Stimulated activated CD4-positive, alpha-beta T cell treated with anti-CD3 and anti-CD28 coated beads, Interleukin-12 subunit alpha, Interleukin-12 subunit beta, amount 100 ng/mL, for 24 hours (primary cell): ENCODE measurements at regions not wholly inside any gene's neighbourhood (a gene's known extent, or its start where the extent isn't known, plus 50 kb on each side); places are given as distances from the start of the nearest gene placed in this dataset.
"Not testable (repeated sequence)": the region's sequence is repeated elsewhere in the genome, so short reads cannot be mapped to it uniquely, and the experiment has no call there.

Experiments
- DNase-seq, 2 experiments: peaks; one replicate each; pipeline ENCODE4 v3.0.0-alpha.2; 2020; ENCODE audit warnings: low read depth in 2 of 2

- no peak for DNase-seq
Observed at GRCh38 chr3:189375532-189375931, 203.8 kb downstream of the TPRG1 start.

DNA sequence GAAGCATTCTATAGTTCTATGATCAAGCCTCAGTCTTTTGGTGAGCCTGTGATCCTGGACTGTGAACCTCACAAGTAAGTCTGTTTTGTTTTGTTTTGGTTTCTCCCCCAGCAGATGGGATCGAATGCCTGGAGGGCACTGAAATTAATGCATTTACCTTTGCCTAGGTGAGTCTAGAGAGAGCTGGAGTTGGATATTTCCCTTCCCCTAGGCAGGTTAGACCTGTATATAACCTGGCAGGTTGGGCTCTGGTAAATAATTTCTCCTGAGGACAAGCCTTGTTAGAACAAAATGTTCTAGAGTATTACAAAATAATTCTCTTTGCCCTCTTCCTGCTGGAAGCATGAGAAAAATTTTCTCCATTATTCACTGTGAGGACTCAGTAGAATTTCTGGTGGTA is 211.9 kb downstream of the TPRG1 start:
- no peak for DNase-seq

DNA sequence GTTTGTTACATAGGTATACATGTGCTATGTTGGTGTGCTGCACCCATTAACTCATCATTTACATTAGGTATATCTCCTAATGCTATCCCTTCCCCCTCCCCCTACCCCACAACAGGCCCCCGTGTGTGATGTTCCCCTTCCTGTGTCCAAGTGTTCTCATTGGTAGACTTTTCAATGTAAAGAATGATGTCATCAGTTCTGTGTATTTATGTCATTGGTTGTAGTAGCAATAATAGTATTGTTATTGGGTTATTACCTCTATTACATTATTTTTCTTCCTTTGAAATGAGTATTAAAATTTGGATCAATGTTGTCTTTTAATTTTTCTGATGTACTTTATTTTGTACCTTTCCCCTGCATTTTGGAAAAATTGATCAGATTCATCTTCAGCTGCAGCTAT is 214.1 kb downstream of the TPRG1 start:
- not testable (repeated sequence) for DNase-seq

DNA sequence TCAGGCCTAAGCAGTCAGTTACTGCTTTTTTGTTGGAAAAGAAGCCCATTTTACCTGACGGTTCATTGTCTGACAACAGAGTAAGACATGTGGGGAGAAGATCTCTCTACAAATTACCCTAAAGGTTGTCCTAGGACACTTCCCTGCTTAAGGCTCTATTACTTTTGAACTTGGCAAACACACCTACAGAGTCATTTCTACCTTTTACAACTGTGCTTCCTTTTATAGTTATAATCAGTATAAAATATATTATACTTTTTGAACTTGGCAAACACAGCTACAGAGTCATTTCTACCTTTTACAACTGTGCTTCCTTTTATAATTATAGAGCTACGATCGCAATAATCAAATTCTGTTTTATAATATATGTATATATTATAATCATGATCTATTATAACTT is 215.0 kb downstream of the TPRG1 start:
- no peak for DNase-seq

DNA sequence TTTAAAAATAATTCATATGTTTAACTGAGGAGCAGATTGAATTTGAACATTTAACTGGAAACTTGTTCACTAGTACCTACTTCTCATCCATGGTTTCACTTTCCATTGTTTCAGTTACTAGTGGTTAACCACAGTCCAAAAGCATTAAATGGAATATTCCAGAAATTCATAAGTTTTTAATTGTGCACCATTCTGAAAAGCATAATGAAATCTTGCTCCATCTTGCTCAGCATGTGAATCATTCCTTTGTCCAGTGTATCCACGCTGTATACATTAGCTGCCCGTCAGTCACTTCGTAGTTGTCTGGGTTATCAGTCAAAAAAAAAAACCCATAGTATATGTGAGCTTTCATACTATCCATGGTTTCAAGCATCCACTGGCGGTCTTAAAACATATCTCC is 217.6 kb downstream of the TPRG1 start:
- no peak for DNase-seq

DNA sequence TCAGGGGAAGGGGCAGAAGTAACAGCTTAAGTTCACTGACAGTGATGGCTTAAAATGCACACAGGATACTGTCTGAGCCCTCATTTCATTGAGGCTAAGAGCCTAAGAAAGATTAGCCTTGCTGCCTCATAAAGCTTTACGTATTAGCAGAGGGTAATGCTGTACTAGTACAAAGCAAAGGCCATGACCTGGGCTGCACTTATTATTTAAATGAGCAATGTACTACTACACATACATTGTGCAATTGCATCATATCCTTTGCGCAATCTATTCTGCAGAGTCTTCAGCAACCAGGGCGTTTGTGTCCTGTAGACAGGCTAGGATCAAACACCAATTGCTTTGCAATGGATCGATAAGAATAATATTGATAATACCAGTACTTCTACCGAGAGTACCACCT is 221.8 kb downstream of the TPRG1 start:
- no peak for DNase-seq

GRCh38 chr3:189394599-189395121 is 222.9 kb downstream of the TPRG1 start:
- DNase-seq = no peak

DNA sequence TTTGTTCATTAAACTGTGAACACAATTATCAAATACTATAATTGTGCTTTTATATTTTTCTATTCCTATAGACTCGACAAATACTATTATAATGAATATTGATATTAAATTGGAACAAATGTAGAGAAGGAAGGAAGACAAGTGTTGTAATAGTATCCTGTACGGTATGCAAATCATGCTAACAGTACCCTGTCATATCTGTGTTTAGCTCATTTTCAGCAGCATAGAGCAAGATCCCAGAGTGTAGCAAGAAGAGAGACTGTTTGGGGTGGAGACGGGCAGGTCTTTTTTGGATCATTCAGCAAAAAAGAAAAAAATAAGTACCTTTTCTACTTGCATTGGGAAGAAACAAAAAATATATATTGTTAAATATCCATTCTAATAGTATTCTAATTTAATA is 224.1 kb downstream of the TPRG1 start:
- DNase-seq = no peak

GRCh38 chr3:189398656-189399055 is 226.9 kb downstream of the TPRG1 start:
- no peak for DNase-seq

GRCh38 chr3:189401196-189401595 is 229.4 kb downstream of the TPRG1 start:
- no peak for DNase-seq

GRCh38 chr3:189403194-189403593 is 228.0 kb upstream of the TP63 start:
- DNase-seq = no peak

GRCh38 chr3:189404024-189404423 is 227.2 kb upstream of the TP63 start:
- no peak for DNase-seq

DNA sequence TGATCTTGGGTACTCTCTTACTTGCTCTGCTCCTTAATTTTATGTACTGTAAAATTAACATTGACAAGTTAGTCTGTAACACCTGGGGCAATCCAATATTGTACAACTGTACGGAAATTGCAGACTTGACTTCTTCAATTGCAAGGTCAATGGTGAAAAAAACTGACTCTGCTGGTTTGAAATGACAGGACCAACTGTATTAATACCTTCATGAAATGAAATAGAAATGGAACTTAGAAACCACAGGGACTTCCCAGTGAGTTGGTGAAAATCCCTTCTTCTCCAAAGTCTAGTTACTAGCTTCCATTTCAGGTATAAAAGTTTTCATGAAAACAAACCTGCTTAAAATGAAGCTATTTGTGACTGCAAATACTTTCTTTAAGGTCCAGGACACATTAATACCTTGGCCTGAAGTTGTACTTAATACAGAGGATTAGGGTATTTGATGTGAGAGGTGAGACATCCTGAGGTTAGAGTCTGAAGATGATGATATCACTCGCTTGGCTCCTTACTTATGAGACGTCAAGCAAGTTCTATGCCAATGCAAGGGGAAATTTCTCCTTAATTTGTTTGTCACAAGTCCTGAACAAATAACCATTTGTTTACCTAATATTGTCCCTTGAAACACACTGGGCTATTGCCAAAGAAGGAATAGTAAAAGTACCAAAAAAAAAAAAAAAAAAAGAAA is 226.2 kb upstream of the TP63 start:
- DNase-seq = no peak

- no peak for DNase-seq
Observed at GRCh38 chr3:189406148-189406547, 225.0 kb upstream of the TP63 start.

- no peak for DNase-seq
Observed at GRCh38 chr3:189410522-189410921, 220.7 kb upstream of the TP63 start.

DNA sequence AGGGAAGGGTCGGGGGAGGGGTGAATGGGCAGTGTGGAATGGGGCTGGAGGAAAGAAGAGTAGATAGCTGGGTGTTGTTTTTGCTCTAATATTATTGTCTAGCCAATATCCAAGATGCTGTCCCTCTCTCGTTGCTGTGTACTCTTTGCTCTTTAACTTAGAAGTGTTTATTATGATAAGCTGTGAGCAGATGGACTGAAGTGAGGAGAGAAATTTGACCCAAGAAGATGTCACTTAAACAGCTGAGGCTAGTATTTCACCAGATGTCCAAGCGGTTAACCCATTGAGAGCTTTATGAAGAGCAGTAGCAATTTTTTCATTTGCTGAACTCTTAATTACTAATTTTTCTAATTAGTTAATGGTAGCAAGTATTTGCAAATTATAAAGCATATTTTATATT is 212.2 kb upstream of the TP63 start:
- DNase-seq = no peak

DNA sequence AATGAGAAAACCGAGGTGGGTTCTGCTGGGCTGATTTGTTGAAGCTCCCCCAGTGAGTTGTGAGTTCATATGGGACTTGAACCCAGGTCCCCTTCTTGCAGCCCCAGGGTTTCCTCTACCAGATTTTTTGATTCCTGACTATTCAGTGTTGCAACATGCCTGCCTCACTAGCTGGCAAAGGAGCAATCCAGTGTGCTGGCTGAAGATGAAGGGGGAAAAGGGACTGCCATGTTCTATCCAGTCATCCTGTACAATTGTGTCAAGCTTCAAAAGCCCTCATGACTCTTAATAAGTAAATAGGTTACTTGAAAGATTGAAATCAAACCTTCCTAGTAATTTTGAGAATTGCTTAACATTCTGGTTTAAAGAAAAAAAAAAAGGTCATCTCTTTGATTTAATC is 211.5 kb upstream of the TP63 start:
- no peak for DNase-seq

DNA sequence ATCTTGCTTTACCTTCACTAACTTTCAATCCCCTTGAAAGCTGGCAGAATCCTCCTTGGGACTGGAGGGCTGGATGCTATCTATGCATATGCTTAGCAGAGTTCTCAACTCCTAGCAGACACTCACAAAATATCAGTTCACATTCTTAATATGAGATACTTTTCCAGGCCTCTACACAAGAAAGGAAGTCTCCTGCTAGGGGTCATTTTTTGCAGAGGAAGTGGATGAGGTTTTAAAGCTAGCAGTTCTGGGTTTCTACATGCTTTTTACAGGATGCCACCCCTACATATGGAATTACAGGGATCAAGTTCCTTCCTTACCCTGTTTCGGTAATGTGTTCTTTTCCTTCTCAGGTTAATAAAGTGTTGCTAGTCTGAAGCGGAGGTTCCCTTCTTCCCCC is 206.3 kb upstream of the TP63 start:
- no peak for DNase-seq

GRCh38 chr3:189429019-189429418 is 202.2 kb upstream of the TP63 start:
- no peak for DNase-seq

DNA sequence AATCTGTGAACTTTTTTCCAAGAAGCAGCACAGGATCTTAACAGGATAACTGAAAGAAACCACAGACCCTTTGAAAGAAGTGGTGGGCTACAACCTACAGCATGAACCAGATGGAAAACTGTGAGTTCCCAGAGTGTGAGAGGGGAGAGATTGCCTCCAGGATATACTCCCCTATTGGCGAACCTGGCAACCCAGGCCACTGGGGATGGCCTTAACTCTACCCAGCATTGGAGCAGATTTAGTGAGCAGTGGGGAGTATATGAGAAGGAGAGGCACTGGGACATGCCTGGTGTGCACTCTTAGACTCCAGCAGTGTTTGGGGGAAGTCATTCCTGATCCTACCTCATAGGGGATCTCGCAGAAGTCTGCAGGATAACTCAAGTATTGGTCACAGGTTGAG is 201.0 kb upstream of the TP63 start:
- no peak for DNase-seq

DNA sequence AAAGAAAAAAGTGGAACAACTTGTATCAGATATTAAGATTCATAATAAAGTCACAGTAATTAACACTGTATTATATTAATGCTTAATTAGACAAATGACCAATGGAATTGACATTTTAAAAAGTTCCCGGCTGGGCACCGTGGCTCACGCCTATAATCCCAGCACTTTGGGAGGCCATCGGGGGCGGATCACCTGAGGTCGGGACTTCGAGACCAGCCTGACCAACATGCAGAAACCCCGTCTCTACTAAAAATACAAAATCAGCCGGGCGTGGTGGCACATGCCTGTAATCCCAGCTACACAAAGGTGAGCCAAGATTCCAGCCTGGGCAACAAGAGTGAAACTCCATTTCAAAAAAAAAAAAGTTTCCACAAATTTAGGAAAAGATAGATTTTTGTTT is 188.9 kb upstream of the TP63 start:
- DNase-seq = not testable (repeated sequence)

DNA sequence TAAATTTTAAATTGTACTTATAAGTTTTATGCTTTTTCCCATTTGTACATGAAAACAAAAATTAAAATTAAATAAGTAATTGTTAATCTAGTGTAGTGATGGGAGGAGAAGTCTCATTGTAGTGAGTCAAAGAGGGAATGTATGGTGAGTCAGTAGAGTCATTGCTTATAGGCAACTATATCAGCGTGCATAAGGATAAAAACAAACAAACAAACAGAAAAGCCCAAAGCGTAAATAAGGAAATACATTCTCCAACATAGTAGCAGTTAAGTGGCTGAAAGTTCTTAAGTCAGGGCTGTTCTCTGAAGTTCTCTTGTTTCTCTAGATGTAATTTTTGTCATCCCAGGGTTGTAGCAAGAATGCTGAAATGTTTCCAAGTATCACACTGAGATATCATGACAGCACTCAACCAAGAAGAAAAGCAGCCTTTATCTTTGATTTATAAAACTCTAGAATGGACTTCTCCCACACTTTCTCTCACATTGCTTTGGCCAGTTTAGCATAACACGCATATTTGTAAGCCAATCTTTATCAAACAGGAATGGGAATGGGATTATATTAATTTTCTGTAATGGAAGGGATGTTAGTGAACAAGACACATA is 184.1 kb upstream of the TP63 start:
- DNase-seq = no peak

DNA sequence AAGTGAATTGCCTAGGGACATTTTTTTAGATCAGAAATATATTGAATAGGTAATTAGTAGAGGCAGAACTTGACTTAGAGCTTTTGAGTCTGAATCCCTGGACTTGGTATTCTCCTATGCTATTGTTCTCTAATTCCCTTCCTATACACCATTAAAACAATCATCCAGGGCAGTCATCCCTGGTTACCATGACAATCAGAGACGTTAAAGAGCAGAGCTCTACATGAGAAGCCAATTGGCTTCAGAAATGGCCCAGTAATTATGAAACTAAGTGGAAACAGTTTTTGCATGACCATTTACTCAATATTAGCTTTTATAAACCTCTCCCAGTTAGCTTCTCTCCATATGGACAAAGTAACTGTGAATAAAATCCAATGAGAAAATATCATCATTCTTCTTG is 182.1 kb upstream of the TP63 start:
- no peak for DNase-seq

GRCh38 chr3:189455009-189455408 is 176.2 kb upstream of the TP63 start:
- DNase-seq = no peak
